GM19099 (cell line): ENCODE measurements at regions not wholly inside any gene's neighbourhood (a gene's known extent, or its start where the extent isn't known, plus 50 kb on each side); places are given as distances from the start of the nearest gene placed in this dataset.

ENCODE experiments used
- POLR2A ChIP-seq: IDR thresholded peaks from 3 replicates; pipeline ENCODE4 v1.6.1; 2011; ENCODE audit warnings: low read depth; ENCODE audit not compliant: insufficient read length; ENCODE audit errors: extremely low read depth

DNA sequence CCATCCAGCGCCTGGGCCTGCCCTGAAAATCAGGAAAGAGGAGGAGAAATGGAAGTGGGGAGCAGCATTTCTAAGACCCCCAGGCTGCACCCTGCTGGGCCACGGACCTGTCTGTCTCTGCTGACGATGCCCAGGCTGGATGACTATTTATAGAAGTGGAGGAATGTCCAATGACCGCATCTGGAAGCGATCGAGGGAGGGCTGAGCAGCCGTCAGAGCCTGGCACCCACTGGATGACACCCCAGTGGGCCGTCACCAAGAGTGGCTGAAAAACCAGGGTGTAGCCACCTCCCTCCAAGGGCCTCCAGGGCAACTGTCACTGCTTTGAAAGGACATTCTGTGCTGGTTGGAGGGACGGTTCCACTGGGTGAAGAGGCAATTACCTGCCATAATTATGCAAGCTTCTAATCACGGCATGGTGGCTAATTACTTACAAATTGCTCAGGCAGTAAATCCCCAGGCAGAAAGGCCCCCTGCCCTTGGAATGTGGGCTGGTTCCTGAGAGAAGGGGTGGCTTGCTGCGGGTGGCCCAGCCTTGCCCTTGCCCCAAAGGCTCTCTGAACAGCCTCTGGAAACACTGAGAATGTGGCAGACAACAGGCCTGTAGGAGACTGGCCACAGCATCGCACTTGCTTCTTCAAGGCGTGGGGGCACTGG is 332.1 kb downstream of the C16orf95 start:
- TF ChIP-seq POLR2A: no peak

DNA sequence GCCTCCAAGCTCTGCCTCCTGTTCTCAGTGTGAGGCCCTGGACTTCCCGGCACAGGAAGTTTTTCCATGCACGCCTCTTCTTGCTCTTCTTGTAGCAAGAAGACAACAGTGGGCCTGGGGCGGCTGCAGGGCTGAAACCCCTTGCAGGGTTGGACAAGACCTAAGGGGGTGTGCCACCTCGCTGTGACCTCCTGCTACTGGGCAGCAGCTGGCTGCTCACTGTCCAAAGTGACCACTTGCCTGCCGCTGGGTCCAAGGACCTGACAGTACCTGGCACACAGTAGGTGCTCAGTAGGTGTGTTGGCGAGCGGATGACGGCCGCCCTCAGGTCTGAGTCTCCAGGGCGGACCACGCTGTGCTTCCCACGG is 331.6 kb downstream of the C16orf95 start:
- no peak for TF ChIP-seq POLR2A

DNA sequence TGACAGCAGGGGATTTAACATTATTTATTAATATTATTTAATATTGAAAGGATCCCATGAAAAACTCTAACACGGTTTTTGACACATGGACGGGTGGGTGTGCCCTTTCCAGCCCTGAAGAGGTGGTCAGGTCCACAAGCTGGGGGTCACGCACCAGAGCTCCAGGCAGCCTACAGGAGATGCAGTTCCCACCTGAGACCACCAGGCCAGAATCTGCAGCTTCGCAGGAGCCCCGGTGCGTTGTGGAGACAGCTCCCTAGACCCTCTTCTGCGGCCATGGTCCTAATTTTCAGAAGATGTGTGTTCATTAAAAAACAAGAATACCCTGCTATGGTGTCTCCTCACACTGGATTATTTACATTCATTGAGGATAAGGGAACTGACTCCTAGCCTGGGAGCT is 331.1 kb downstream of the C16orf95 start:
- TF ChIP-seq POLR2A: no peak

DNA sequence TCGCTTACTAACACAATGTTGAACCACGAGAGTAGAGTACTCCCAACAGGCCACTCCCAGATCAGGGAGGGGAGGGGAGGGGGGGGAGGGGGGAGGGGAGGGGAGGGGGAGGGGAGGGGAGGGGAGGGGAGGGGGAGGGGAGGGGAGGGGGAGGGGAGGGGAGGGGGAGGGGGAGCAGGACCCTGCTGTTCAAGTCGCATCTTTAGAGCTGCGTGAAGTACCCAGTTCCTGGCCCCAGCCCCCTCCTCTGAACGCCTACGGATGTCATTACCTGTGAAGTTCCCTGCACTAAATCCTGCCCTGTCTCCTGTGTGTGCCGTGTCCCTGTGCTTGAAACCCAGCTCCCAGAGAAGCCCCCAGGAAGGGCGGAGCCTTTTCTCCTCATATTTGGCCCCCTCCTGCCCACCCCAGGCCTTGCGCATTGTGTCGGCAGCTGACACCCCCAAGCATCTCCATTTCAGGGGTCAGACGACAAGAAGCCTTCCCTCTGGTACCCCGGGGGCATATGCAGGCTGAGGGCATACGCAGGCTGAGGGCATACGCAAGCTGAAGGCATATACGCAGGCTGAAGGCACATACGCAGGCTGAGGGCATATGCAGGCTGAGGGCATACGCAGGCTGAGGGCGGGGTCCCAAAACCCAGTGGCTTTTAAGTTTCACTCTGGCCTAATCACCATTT is 330.2 kb downstream of the C16orf95 start:
- TF ChIP-seq POLR2A: no peak

DNA sequence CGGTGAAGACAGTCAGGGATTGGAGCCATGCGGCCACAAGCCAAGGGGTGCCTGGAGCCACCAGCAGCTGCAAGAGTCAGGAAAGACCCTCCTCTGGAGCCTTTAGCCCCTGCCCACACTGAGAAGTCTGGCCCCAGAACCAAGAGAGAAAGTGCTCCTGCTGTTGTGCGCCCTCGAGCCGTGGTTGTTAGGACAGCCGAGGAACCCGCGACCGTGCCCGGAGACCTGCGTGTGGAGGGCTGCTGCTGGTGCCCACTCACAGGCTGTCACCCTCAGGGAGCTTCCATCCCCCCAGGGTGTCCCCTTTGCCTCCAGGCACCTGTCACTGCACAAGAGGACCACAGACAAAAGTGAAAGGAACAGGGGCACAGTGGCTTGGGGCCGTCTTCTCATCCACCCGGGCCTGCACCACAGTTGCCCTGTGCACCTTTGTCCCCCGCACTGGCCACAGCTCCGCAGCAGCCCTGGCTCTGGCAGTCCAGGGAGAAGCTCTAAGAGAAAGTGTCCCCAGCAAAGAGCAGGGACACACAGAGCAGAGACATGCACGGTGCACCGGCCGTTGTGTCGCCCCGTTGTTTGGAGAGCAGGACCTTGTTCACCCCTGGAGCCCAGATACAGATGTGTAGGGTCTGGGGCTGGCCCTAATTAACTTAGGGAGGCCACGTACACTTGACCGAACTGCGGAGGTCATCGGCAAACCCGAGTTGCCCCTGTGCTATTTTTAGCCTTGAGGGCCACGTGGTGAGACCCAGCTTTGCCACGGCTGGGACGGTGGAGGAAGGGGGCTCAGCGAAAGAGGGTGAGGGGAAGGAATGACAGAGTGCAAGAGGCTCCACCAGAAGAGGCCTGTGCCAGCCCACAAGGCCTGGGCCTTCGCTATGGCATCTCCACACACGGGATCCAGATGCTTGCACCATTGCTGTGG is 329.2 kb downstream of the C16orf95 start:
- no peak for TF ChIP-seq POLR2A

DNA sequence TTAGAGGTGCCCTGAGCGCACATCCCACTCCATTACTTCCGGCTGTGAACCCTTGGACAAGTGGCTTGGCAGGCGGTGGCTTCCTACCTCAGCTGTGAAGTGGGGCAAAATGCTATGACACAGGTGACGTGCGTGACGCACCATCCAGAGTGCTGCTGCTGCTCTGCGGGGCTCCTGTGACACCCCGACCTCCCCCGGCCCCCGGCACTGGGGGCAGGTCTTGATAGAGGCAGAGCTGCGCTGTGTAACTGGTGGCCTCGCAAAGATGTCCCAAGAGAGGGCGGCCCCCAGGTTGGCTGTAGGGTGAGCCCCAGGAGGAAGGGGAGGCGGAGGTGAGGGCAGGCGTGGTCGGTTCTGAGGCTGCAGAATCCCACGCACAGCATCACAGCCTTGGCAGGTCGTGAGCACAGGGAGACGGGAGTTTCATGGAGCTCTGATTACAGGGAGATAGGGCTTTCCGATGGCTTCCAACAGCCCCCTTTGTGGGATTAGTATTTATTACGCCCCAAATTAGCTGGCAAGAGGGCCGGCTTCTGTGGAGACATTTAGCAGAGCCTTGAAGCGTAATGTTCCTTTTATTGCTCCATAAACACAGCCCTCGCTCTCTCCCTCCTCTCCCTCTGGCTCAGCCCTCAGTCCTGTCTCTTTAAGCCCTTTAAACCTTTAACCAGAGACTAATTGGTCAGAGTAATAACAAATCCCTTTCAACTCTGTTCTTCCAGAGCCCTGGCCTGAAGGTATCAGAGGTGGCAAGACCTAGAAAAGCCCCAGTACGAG is 328.1 kb downstream of the C16orf95 start:
- TF ChIP-seq POLR2A: no peak

DNA sequence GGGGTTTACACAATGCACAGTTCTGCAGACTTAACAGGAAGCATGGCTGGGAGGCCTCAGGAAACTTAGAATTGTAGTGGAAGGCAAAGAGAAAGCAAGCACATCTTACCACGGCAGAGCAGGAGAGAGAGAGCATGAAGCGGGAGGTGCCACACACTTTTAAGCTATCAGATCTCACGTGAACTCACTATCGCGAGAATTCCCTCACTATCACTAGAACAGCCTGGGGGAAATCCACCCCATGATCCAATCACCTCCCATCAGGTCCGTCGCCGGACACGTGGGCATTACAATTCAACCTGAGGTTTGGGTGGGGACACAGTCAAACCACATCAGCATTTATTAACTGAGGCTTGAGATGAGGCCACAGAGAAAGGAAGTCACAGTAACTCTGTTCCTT is 326.7 kb downstream of the C16orf95 start:
- no peak for TF ChIP-seq POLR2A

DNA sequence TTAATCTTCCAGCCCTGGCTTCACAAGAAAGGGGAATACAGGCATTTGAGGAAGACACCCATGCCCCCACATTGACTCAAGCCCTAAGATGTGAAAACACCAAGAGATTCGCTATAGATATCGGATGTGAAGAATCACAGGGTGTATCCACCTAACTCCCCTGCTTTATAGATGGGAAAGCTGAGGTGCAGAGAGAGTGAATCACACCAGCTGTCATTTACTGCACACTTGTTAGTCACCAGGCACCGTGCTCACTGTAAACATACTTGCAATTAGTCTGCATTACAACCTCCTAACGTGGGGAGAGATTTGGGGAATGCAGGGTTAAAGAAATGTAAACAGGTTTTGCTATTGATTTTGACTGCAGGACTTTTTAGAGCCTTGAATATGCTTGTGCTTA is 325.5 kb downstream of the C16orf95 start:
- no peak for TF ChIP-seq POLR2A

DNA sequence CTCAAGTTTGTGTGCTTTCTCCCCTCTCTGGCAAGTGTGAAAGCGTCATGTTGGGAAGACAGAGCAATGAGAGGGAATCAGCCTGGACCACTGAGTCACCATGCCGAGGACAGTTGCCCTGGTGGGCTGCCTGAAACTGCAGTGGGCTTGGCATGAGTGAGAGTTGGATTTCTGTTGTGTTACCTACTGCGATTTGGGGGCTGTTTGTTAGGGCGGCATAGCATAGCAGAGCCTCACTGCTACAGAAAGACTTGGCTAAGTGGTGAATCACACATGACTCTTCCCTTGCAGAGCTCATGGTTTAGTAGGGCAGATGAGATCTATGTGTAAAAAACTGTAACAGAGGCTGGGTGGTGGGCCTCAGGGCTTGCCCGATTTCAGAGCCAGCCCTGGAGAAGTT is 324.6 kb downstream of the C16orf95 start:
- TF ChIP-seq POLR2A: no peak

DNA sequence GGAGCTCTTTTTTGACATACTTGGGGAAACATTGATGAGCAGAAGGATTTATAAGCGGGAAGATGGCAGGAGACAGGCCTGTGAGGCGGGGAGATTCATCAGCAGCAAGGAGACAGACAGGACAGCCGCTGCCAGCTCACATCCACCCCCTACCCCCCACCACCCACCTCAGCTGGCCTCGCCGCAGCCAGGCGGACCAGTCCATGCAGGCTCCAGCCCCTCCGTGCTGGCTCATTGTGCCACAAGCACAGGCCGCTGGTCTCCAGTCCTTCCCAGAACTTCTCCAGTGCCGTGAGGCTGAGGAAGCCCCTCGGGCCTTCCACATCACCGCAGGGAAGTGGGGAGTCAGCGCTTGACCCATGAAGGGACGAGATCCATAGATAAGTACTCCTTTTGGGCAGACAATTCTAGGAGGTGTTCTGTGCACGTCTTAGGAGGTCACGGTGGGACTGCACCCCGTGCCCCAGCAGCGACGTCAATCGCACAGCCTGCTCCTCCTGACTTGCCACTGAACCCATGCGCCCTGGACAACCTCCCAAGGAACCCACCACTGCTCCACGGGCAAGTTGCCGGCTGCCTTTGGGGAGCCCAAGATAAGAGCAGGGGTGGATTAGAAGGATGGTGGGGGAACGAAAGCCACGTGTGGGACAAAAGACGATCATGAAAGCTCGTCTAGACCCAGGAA is 323.6 kb downstream of the C16orf95 start:
- TF ChIP-seq POLR2A: no peak

DNA sequence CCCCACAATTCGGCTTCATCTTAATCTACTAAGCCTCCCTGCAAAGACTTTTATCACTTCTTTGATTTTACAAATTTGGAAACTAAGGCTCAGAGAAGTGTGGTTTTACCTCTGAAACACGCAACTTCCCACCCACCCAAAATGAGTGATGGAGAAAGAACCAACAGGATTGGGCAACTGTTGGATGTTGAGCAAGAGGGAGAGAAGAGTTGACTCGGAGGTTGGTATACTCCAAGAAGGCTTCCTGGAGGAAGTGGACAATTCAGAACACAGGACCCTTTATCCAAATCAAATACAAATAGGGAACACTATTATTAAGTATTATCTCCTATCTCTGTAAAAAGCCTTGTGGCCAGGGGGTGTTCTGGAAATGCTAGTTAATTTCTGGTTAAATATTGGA is 323.0 kb downstream of the C16orf95 start:
- no peak for TF ChIP-seq POLR2A

DNA sequence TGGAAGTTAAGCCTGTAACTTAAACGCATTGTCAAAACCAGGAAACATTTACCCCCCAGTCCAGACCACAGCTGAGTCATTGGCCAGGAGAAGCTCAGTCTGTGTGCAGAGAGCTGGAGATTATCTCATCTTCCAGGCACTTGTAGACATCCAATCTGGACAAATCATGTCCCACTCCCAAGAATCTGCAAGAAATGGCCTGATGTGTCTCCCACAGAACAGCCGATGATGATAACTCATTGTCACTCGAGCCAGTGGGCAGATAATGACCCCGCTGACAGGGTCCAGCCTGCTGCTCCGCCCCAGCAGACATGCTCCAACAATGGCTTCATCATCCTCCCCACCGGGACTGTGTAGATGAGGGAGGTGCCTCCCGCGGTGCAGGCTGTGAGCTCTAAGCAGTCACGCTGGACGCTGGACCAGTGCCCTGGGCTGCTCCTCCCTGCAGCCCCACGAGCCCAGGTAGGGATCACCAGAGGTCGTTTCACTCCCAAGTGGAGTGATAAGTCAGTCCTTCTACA is 322.5 kb downstream of the C16orf95 start:
- TF ChIP-seq POLR2A: no peak

DNA sequence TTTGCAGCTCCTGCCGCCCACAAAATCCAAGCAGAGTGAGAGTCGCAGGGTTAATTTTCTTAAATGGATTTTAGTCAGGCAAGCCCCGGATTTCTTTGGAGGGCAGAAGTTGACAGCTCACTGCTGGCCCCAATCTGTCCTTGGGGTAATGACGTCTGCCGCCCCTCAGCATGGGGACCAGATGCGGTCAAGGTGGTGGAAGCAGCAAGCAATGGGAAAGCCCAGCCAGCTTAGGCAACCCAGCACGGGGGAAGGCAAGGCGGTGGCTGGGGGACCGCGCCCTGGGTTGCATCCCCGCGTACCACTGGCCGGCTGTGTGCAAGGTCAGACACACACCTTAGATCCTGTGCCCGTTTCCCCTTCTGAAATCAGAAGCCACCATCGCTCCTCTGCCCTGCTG is 321.7 kb downstream of the C16orf95 start:
- TF ChIP-seq POLR2A: no peak

DNA sequence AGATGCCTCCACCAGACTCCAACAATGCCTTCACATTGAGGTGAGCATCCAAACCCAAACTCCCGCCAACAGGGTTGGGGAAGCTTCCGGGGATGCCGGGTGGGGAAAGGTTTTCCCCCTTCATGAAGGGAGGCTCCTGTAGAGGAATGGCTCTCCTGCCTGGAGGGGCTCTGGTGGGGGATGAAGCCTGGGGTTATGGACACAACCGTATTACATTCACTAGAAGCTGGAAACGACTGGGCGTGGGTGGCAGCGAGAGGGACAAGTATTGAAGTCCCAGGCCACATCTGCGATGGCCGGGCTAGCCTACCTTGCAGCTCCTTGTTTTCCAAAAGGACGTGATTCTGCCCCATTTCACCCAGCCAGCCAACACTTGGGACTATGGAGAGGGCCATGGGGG is 321.1 kb downstream of the C16orf95 start:
- no peak for TF ChIP-seq POLR2A

DNA sequence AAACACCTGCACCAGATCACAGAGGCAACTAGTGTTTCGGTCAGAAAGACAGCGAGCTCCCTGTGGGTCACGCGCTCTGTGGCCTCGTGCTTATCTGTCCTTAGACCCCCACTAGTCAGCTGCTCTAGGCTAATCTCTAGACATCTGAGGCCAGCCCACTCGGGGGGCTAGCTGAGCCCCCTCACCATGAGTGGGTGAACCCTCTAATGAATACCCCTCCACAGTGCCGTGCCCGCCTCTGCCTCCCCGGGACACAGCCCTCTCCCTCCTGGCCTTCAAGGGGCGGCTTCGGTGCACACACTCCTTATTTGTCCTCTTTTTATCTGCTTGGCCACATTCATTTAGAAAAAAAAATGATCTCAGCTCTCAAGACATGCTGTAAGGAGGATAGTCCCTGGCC is 320.1 kb downstream of the C16orf95 start:
- no peak for TF ChIP-seq POLR2A
